ENCODE measurements at regions not wholly inside any gene's neighbourhood (a gene's known extent, or its start where the extent isn't known, plus 50 kb on each side); places are given as distances from the start of the nearest gene placed in this dataset.

DNA sequence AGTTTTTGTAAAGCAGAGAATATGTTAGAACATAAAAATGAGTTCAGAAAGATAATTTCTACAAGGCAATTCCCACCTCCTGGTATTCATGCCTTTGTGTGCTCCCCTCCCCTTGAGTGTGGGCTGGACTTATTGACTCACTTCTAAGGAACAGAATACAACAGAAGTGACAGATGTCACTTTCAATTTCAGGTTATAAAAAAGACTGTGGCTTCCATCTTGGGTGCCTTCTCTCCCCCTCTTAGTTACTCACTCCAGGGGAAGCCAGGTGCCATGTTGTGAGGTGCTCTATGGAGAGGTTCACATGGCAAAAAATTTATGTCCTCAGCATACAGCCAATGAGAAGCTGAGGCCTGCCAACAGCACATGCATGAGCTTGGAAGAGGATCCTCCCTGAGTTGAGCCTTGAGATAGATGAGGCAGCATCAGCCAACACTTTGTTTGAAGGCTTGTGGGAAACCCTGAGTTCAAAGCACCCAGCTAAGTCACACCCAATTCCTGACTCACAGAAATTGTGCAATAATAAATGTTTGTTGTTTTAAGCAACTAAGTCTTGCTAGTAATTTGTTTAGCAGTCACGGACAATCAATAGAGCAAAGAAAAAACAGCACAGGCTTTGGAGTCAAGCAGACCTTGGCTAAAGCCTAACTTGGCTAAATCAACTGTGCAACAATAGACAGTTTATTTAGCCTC, 73.5 kb upstream of the NGF start:
- no peak for DNase-seq

DNA sequence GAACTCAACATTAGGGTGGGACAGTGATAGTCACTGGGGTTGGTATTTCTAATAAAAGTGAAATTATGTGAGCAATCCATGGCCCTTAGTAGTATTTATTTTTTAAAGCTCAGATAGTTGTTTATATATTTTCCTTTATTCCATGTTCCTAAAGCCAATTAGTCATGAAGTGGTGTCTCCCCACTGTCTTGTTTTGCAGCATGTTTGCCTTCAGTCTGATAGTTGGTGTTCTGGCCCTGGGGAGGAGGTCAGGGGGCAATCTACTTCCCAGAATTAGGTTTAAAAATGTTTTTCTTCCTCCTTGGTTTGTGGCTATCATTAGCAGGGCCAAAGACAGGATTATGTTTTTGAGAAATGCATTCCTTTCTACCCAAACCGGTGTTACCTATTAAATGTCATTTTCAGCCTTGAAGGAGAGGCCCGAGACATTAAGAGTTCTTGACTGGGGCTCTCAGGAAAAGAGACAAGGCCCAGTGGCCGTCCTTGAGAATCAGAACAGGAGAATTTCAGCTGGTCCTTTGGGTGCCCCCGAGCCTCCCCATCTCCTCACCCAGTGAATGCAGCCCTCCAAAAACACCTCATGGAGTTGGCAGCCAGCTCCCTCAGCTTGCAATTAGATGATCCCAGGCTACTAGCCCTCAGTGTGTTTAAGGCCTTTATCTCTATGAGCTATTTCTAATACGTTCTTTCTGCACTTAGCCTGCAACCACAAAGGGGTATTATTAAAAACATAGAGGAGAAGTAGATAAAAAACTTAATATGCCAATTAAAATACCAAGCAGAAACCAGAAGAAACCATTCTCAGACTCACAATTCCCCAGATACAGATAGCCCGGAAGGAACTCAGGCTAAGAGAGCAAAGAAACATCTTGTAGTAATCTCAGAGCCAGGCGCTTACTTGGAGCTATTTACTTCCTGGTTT, 71.3 kb upstream of the NGF start:
- DNase-seq, result no peak

DNA sequence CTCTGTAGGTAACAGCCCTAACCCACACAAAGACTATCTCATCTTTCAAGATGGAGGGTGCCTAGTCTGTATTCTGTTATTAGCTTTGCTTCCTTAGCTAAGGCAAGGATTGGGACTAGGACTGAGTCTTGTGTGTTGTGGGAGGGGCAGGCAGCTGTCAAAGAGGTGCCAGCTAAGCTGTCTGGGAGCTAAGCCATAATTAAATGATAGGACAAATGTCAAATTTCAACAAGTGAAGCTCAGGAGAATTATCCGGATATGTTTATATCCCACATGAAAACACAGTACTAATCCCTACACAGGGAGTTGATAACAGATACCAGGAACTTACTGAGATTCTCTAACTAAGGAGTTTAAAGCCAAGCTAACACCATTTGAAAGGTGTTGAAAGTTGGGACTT, 70.5 kb upstream of the NGF start:
- DNase-seq, result no peak

DNA sequence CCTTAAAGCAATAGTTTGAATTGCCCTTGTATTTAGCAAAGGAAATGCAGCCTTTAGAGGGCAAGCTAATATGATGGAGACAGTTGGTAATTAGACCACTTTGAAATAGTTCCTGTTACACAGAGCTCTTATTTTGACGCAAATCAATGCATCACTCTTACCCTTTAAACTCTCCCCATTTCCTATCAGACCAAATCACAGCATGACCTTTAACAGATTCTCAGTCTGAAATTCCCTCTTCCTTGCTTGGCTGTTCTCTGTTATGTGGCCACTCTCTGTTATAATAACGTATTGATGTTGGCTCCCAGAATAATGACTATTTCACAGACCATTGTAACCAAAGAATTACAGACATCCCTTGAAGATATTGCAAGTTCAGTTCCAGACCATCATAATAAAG, 66.9 kb upstream of the NGF start:
- no peak for DNase-seq

DNA sequence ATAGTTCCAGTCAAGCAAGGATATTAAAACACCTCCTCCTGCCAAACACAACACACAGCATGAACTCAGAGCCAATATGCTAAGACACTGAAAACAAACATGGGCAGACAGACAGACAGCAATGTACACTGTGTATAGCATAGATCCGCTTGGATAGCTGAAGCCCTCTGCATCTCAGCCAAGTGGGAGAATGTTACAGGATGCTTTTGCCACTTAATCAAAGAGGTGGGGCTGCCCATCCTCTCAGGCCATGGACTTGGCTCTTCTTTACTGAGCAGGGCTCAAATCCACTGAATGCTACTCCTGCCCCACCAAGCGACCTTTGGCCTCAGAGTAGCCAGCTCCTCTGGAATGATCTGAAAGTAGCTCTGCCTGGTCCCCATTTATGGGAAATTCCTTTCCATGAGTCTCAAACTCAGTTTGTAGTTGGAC, 64.7 kb upstream of the NGF start:
- no peak for DNase-seq

DNA sequence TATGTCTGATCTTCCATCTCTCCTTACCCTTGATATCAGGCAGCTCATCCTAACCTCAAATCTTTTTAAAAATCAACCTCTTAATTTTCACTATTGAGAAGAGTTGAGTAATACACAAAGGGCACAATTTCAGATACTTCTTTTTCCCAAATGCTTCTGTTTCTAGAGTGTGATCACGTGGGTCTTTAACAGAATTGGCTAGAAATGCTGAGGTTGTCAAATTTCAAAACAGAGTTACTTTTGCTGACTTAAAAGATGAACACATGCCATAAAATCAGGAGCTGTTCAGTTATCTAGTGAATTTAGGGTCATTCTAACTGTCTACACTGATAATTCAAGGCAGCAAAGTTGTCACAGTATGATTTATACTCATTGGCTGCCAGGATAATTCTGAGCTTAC, 63.6 kb upstream of the NGF start:
- DNase-seq, result no peak

DNA sequence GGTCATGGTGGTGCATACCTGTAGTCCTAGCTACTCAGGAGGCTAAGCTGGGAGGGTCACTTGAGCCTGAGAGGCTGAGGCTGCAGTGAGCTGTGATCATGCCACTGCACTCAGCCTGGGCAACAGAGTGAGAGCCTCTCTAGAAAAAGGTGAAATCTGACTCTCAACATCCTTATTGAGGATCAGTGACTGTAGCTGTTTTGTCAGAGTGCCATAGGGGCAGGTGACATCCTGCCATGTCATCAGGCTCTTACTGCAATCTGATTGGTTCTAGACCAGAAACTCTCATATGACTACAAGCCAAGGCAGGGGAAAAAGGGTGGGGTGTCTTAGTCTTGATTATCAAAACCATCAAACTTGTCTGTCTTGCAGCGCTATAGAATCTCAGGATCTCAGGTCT, 62.8 kb upstream of the NGF start:
- no peak for DNase-seq

DNA sequence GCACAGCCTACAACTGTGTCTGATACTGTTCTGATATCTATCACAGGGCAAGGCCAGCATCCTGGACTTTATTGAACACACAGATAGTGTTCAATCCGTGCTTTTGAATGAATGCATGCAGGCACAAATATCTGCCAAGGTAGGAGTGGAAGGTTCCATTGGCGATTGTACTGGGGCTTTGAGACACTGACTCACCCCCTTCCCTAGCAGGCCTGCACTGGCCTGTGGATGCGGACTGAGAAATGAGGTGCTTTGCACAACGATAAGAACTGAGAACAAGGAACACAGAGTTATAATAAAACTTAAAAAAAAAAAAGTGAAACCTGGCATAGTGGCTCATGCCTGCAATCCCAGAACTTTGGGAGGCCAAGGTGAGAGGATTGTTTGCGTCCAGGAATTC, 62.4 kb upstream of the NGF start:
- DNase-seq, result no peak

DNA sequence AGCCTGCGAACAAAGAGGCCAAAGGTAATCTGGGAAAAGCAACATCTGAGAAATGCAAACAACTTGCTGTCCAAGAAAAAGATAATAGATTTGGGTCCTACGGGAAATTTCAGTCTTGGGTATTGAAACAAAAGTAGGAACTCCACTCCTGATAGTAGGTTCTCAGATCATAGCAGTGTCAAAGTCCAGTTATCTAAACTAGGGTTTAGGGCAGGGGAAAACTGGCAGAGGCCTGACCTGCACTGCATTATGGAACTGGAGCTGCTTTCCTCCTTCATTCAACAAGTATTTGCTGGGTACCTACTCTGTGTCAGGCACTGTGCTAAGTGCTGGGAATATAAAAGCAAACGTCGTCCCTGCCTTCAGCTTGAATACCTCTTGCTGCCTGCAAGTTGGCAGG, 60.7 kb upstream of the NGF start:
- DNase-seq, result no peak

Measured in NCI-H1092 treated with DMSO at 0.1 percent for 48 hours (cell line).